ENCODE measurements at regions not wholly inside any gene's neighbourhood (a gene's known extent, or its start where the extent isn't known, plus 50 kb on each side); places are given as distances from the start of the nearest gene placed in this dataset.

- Mint-ChIP-seq H3K27ac (ENCODE audit: unreplicated experiment) (no peak overlapping the region), H3K36me3 (ENCODE audit: unreplicated experiment) (no peaks in the 10 kb centered on the region), H3K9me3 (ENCODE audit: unreplicated experiment) (peaks cover 6% of the 10 kb centered on the region), H3K4me1 (ENCODE audit: unreplicated experiment) (peaks cover 16% of the 10 kb centered on the region), H3K27me3 (ENCODE audit: unreplicated experiment) (no peaks in the 10 kb centered on the region), H3K4me3 (ENCODE audit: unreplicated experiment) (no peak overlapping the region)
- no peak for DNase-seq (ENCODE audit: extremely low spot score, unreplicated experiment)
- no peak for TF ChIP-seq CTCF (IDR thresholded peaks at IDR 0.05)
These were observed 664.2 kb upstream of the PTCHD4 start for GRCh38 chr6:48775157-48775556.

GRCh38 chr6:48774276-48774675, 663.3 kb upstream of the PTCHD4 start:
- no peak for DNase-seq (ENCODE audit: extremely low spot score, unreplicated experiment)
- Mint-ChIP-seq H3K27ac (ENCODE audit: unreplicated experiment) (no peak overlapping the region), H3K9me3 (ENCODE audit: unreplicated experiment) (no peaks in the 10 kb centered on the region), H3K36me3 (ENCODE audit: unreplicated experiment) (no peaks in the 10 kb centered on the region), H3K4me1 (ENCODE audit: unreplicated experiment) (peaks cover 16% of the 10 kb centered on the region), H3K4me3 (ENCODE audit: unreplicated experiment) (no peak overlapping the region), H3K27me3 (ENCODE audit: unreplicated experiment) (no peaks in the 10 kb centered on the region)
- TF ChIP-seq CTCF (IDR thresholded peaks at IDR 0.05), result no peak

GRCh38 chr6:48766349-48766748, 655.4 kb upstream of the PTCHD4 start:
- H3K27me3 Mint-ChIP-seq (ENCODE audit: unreplicated experiment), result no peaks in the 10 kb centered on the region
- DNase-seq (ENCODE audit: extremely low spot score, unreplicated experiment), result no peak
- no peak overlapping the region for H3K27ac Mint-ChIP-seq (ENCODE audit: unreplicated experiment)
- no peaks in the 10 kb centered on the region for H3K36me3 Mint-ChIP-seq (ENCODE audit: unreplicated experiment)
- no peak overlapping the region for H3K4me3 Mint-ChIP-seq (ENCODE audit: unreplicated experiment)
- peaks cover 36% of the 10 kb centered on the region for H3K4me1 Mint-ChIP-seq (ENCODE audit: unreplicated experiment)
- TF ChIP-seq CTCF (IDR thresholded peaks at IDR 0.05), result no peak
- H3K9me3 Mint-ChIP-seq (ENCODE audit: unreplicated experiment), result no peaks in the 10 kb centered on the region

- DNase-seq (ENCODE audit: extremely low spot score, unreplicated experiment), result no peak
- no peak overlapping the region for H3K4me3 Mint-ChIP-seq (ENCODE audit: unreplicated experiment)
- TF ChIP-seq CTCF (IDR thresholded peaks at IDR 0.05), result peak; percentile 86
- H3K4me1 Mint-ChIP-seq (ENCODE audit: unreplicated experiment), result peaks cover 32% of the 10 kb centered on the region
- no peaks in the 10 kb centered on the region for H3K36me3 Mint-ChIP-seq (ENCODE audit: unreplicated experiment)
- H3K27ac Mint-ChIP-seq (ENCODE audit: unreplicated experiment), result no peak overlapping the region
- H3K9me3 Mint-ChIP-seq (ENCODE audit: unreplicated experiment), result no peaks in the 10 kb centered on the region
- H3K27me3 Mint-ChIP-seq (ENCODE audit: unreplicated experiment), result no peaks in the 10 kb centered on the region
These were observed 654.5 kb upstream of the PTCHD4 start for GRCh38 chr6:48765352-48765961.

- no peak for DNase-seq (ENCODE audit: extremely low spot score, unreplicated experiment)
- Mint-ChIP-seq H3K36me3 (ENCODE audit: unreplicated experiment) (no peaks in the 10 kb centered on the region), H3K9me3 (ENCODE audit: unreplicated experiment) (peaks cover 4% of the 10 kb centered on the region), H3K27ac (ENCODE audit: unreplicated experiment) (no peak overlapping the region), H3K4me1 (ENCODE audit: unreplicated experiment) (peaks cover 32% of the 10 kb centered on the region), H3K4me3 (ENCODE audit: unreplicated experiment) (no peak overlapping the region), H3K27me3 (ENCODE audit: unreplicated experiment) (no peaks in the 10 kb centered on the region)
- TF ChIP-seq CTCF (IDR thresholded peaks at IDR 0.05), result no peak
These were observed 653.5 kb upstream of the PTCHD4 start for GRCh38 chr6:48764286-48765044.
